Transverse colon (tissue), 4 donors: ENCODE measurements at regions not wholly inside any gene's neighbourhood (a gene's known extent, or its start where the extent isn't known, plus 50 kb on each side); places are given as distances from the start of the nearest gene placed in this dataset.

Source experiments
- CTCF ChIP-seq, 5 experiments: fragments of 200-600 bp in 3 of 5; fragments of 450-650 bp in 2 of 5; sonication (generic) in 3 of 5; IDR thresholded peaks; 1 replicate in 2 of 5; 2 replicates in 3 of 5; pipeline ENCODE4 v1.5.1; 2016 to 2017; ENCODE audit warnings: antibody characterized with exemption in 5 of 5, inconsistent platforms in 3 of 5, mild to moderate bottlenecking in 2 of 5, moderate library complexity in 1 of 5
- EP300 ChIP-seq: sonication (generic); formaldehyde crosslinking; IDR thresholded peaks from one replicate; pipeline ENCODE4 v1.6.1; 2017; ENCODE audit warnings: antibody characterized with exemption, low read depth
- POLR2A ChIP-seq: fragments of 450-650 bp; IDR thresholded peaks from one replicate; pipeline ENCODE4 v1.6.1; 2016; ENCODE audit warnings: antibody characterized with exemption, mild to moderate bottlenecking, moderate library complexity
- POLR2AphosphoS5 ChIP-seq, 3 donors: sonication (generic); formaldehyde crosslinking; IDR thresholded peaks; one replicate each; pipeline ENCODE4 v1.6.1; 2016; ENCODE audit warnings: antibody characterized with exemption in 3 of 3

GRCh38 chr10:8337332-8337651, 282.8 kb downstream of the GATA3 start:
- no peak for TF ChIP-seq CTCF (IDR thresholded peaks at IDR 0.05)
- TF ChIP-seq POLR2AphosphoS5 (IDR thresholded peaks at IDR 0.05): no peak
- no peak for TF ChIP-seq EP300
- no peak for TF ChIP-seq POLR2A
